ENCODE measurements at regions not wholly inside any gene's neighbourhood (a gene's known extent, or its start where the extent isn't known, plus 50 kb on each side); places are given as distances from the start of the nearest gene placed in this dataset.

GRCh38 chr17:72308744-72309385 lies 188.0 kb downstream of the SOX9 start:
- no peak for TF ChIP-seq GATA2 (IDR thresholded peaks at IDR 0.05; ENCODE audit: low read depth, low read length)
- TF ChIP-seq GATA3 (IDR thresholded peaks at IDR 0.05; ENCODE audit: low read depth, low read length) = no peak

GRCh38 chr17:72311004-72311403 lies 190.2 kb downstream of the SOX9 start:
- no peak for TF ChIP-seq GATA3 (IDR thresholded peaks at IDR 0.05; ENCODE audit: low read depth, low read length)
- no peak for TF ChIP-seq GATA2 (IDR thresholded peaks at IDR 0.05; ENCODE audit: low read depth, low read length)

- TF ChIP-seq GATA2 (IDR thresholded peaks at IDR 0.05; ENCODE audit: low read depth, low read length) (no peak), GATA3 (IDR thresholded peaks at IDR 0.05; ENCODE audit: low read depth, low read length) (no peak)
Observed at GRCh38 chr17:72315122-72315913, 194.5 kb downstream of the SOX9 start.

- no peak for TF ChIP-seq GATA3 (IDR thresholded peaks at IDR 0.05; ENCODE audit: low read depth, low read length)
- TF ChIP-seq GATA2 (IDR thresholded peaks at IDR 0.05; ENCODE audit: low read depth, low read length) = no peak
Observed at GRCh38 chr17:72318131-72318530, 197.3 kb downstream of the SOX9 start.

GRCh38 chr17:72321896-72322295 lies 201.1 kb downstream of the SOX9 start:
- TF ChIP-seq GATA3 (IDR thresholded peaks at IDR 0.05; ENCODE audit: low read depth, low read length) (no peak), GATA2 (IDR thresholded peaks at IDR 0.05; ENCODE audit: low read depth, low read length) (no peak)

GRCh38 chr17:72332367-72332766 lies 211.5 kb downstream of the SOX9 start:
- TF ChIP-seq GATA3 (IDR thresholded peaks at IDR 0.05; ENCODE audit: low read depth, low read length) (no peak), GATA2 (IDR thresholded peaks at IDR 0.05; ENCODE audit: low read depth, low read length) (no peak)

GRCh38 chr17:72333570-72333969 lies 212.8 kb downstream of the SOX9 start:
- TF ChIP-seq GATA3 (IDR thresholded peaks at IDR 0.05; ENCODE audit: low read depth, low read length) (no peak), GATA2 (IDR thresholded peaks at IDR 0.05; ENCODE audit: low read depth, low read length) (no peak)

- TF ChIP-seq GATA3 (IDR thresholded peaks at IDR 0.05; ENCODE audit: low read depth, low read length) (no peak), GATA2 (IDR thresholded peaks at IDR 0.05; ENCODE audit: low read depth, low read length) (no peak)
Observed at GRCh38 chr17:72334205-72334604, 213.4 kb downstream of the SOX9 start.

GRCh38 chr17:72336026-72336803 lies 215.4 kb downstream of the SOX9 start:
- no peak for TF ChIP-seq GATA2 (IDR thresholded peaks at IDR 0.05; ENCODE audit: low read depth, low read length)

GRCh38 chr17:72336804-72337070 lies 215.9 kb downstream of the SOX9 start:
- no peak for TF ChIP-seq GATA2 (IDR thresholded peaks at IDR 0.05; ENCODE audit: low read depth, low read length)

GRCh38 chr17:72338304-72338703 lies 217.5 kb downstream of the SOX9 start:
- TF ChIP-seq GATA3 (IDR thresholded peaks at IDR 0.05; ENCODE audit: low read depth, low read length) = no peak
- no peak for TF ChIP-seq GATA2 (IDR thresholded peaks at IDR 0.05; ENCODE audit: low read depth, low read length)

- TF ChIP-seq GATA3 (IDR thresholded peaks at IDR 0.05; ENCODE audit: low read depth, low read length) (no peak), GATA2 (IDR thresholded peaks at IDR 0.05; ENCODE audit: low read depth, low read length) (no peak)
Observed at GRCh38 chr17:72338847-72339790, 218.3 kb downstream of the SOX9 start.

GRCh38 chr17:72340836-72341235 lies 220.0 kb downstream of the SOX9 start:
- no peak for TF ChIP-seq GATA3 (IDR thresholded peaks at IDR 0.05; ENCODE audit: low read depth, low read length)
- no peak for TF ChIP-seq GATA2 (IDR thresholded peaks at IDR 0.05; ENCODE audit: low read depth, low read length)

GRCh38 chr17:72342061-72342460 lies 221.2 kb downstream of the SOX9 start:
- TF ChIP-seq GATA2 (IDR thresholded peaks at IDR 0.05; ENCODE audit: low read depth, low read length) = no peak
- TF ChIP-seq GATA3 (IDR thresholded peaks at IDR 0.05; ENCODE audit: low read depth, low read length) = no peak
